GM23338 (cell line): ENCODE measurements at regions not wholly inside any gene's neighbourhood (a gene's known extent, or its start where the extent isn't known, plus 50 kb on each side); places are given as distances from the start of the nearest gene placed in this dataset.

Source experiments
- ATAC-seq: fragments of 200-7000 bp; cut with Tn5 transposase; 3 replicates; pipeline ENCODE4 v1.9.1; 2020
- DNase-seq: peaks from one replicate; pipeline ENCODE4 v3.0.0-alpha.2; 2015; ENCODE audit warnings: low spot score
- H2AFZ ChIP-seq: fragments of 200-600 bp; sonication (generic); 2 replicates; pipeline ENCODE4 v1.8.0; 2016; ENCODE audit warnings: antibody characterized with exemption, mild to moderate bottlenecking, moderate library complexity
- H3F3A ChIP-seq: fragments of 200-600 bp; sonication (generic); replicated peaks from 2 replicates; pipeline ENCODE4 v1.8.0; 2017; ENCODE audit warnings: antibody characterized with exemption, mixed run types, low read depth
- H3K27ac ChIP-seq: fragments of 200-600 bp; sonication (generic); 2 replicates; pipeline ENCODE4 v1.6.1; 2016; ENCODE audit warnings: low read depth
- H3K27me3 ChIP-seq: fragments of 200-600 bp; sonication (generic); 2 replicates; pipeline ENCODE4 v1.8.0; 2016; ENCODE audit warnings: mild to moderate bottlenecking, mixed run types, moderate library complexity; ENCODE audit not compliant: insufficient read depth
- H3K36me3 ChIP-seq: fragments of 200-600 bp; sonication (generic); 2 replicates; pipeline ENCODE4 v1.8.0; 2016; ENCODE audit warnings: mild to moderate bottlenecking; ENCODE audit not compliant: insufficient read depth
- H3K4me1 ChIP-seq: fragments of 200-600 bp; sonication (generic); 2 replicates; pipeline ENCODE4 v1.8.0; 2016; ENCODE audit warnings: mild to moderate bottlenecking, moderate library complexity; ENCODE audit not compliant: insufficient read depth
- H3K4me2 ChIP-seq: fragments of 200-600 bp; sonication (generic); 2 replicates; pipeline ENCODE4 v1.7.1; 2017; ENCODE audit warnings: mixed run types
- H3K4me3 ChIP-seq: fragments of 200-600 bp; sonication (generic); 2 replicates; pipeline ENCODE4 v1.6.1; 2016; ENCODE audit warnings: mixed run types
- H3K79me2 ChIP-seq: fragments of 200-600 bp; sonication (generic); replicated peaks from 2 replicates; pipeline ENCODE4 v1.8.0; 2017; ENCODE audit warnings: mild to moderate bottlenecking; ENCODE audit not compliant: insufficient read depth
- H3K9me2 ChIP-seq: fragments of 200-600 bp; sonication (generic); 2 replicates; pipeline ENCODE4 v1.8.0; 2017; ENCODE audit not compliant: insufficient read depth
- H4K20me1 ChIP-seq: fragments of 200-600 bp; sonication (generic); replicated peaks from 2 replicates; pipeline ENCODE4 v1.8.0; 2017; ENCODE audit warnings: mild to moderate bottlenecking; ENCODE audit not compliant: insufficient read depth
- H3K27ac Mint-ChIP-seq: 2 replicates; pipeline ENCODE4 v1.8.0; 2020; ENCODE audit warnings: inconsistent platforms, mild to moderate bottlenecking, moderate library complexity, mixed read lengths
- H3K27me3 Mint-ChIP-seq: 3 replicates; pipeline ENCODE4 v1.8.0; 2022; ENCODE audit warnings: low read depth, mild to moderate bottlenecking, moderate library complexity, mixed read lengths, inconsistent platforms; ENCODE audit not compliant: insufficient read depth, poor library complexity
- H3K36me3 Mint-ChIP-seq: 3 replicates; pipeline ENCODE4 v1.8.0; 2021; ENCODE audit warnings: low read depth, mild to moderate bottlenecking, inconsistent platforms, moderate library complexity, mixed read lengths
- H3K4me1 Mint-ChIP-seq: 3 replicates; pipeline ENCODE4 v1.8.0; 2020; ENCODE audit warnings: mild to moderate bottlenecking, inconsistent platforms, mixed read lengths
- H3K4me3 Mint-ChIP-seq: 3 replicates; pipeline ENCODE4 v1.8.0; 2021; ENCODE audit warnings: moderate library complexity, mild to moderate bottlenecking, inconsistent platforms, mixed read lengths
- H3K9me3 Mint-ChIP-seq: 3 replicates; pipeline ENCODE4 v1.8.0; 2020; ENCODE audit warnings: moderate library complexity, mild to moderate bottlenecking, inconsistent platforms, mixed read lengths
- CREB1 ChIP-seq: fragments of 250-450 bp; sonication (Bioruptor Pico); IDR thresholded peaks from 2 replicates; pipeline ENCODE4 v1.5.0; 2020; ENCODE audit warnings: low read depth, mild to moderate bottlenecking, moderate library complexity
- ETS1 ChIP-seq: IDR thresholded peaks from 2 replicates; pipeline ENCODE4 v1.6.1; 2016; ENCODE audit warnings: antibody characterized with exemption
- EZH2 ChIP-seq: fragments of 200-600 bp; sonication (generic); IDR thresholded peaks from one replicate; pipeline ENCODE4 v1.8.0; 2017; ENCODE audit warnings: antibody characterized with exemption, mild to moderate bottlenecking, low read depth; ENCODE audit not compliant: unreplicated experiment
- EZH2phosphoT487 ChIP-seq: fragments of 200-600 bp; sonication (generic); IDR thresholded peaks from one replicate; pipeline ENCODE4 v1.8.1; 2018; ENCODE audit warnings: antibody characterized with exemption; ENCODE audit not compliant: unreplicated experiment
- JUNB ChIP-seq: IDR thresholded peaks from one replicate; pipeline ENCODE4 v1.6.1; 2016; ENCODE audit warnings: antibody characterized with exemption; ENCODE audit not compliant: unreplicated experiment
- NANOG ChIP-seq: IDR thresholded peaks from 2 replicates; pipeline ENCODE4 v1.6.1; 2016; ENCODE audit warnings: antibody characterized with exemption, borderline replicate concordance
- STAT1 ChIP-seq: IDR thresholded peaks from one replicate; pipeline ENCODE4 v1.6.1; 2016; ENCODE audit warnings: antibody characterized with exemption; ENCODE audit not compliant: unreplicated experiment
- ZNF114 ChIP-seq: fragments of 250-450 bp; sonication (Bioruptor Pico); IDR thresholded peaks from 2 replicates; pipeline ENCODE4 v1.5.0; 2020; ENCODE audit warnings: mild to moderate bottlenecking, moderate library complexity
- ZNF462 ChIP-seq: fragments of 250-450 bp; sonication (Bioruptor Pico); IDR thresholded peaks from 2 replicates; pipeline ENCODE4 v1.5.0; 2020; ENCODE audit warnings: mild to moderate bottlenecking, moderate library complexity
- TF ChIP-seq, protein P1 (sequence below), 2 experiments: fragments of 200-600 bp in 1 of 2; sonication (generic) in 1 of 2; conservative IDR thresholded peaks; 2 replicates each; pipeline versions ENCODE4 v1.5.1 to v1.6.1; 2016 to 2017; ENCODE audit warnings: antibody characterized with exemption in 2 of 2, low read depth in 2 of 2, mild to moderate bottlenecking in 2 of 2, moderate library complexity in 1 of 2

GRCh38 chr20:22447447-22447778 is 137.0 kb downstream of the FOXA2 start (continued):
- TF ChIP-seq ZNF462 (CRISPR knock-in tag) (no peak), EZH2 (no peak), NANOG (no peak), JUNB (no peak), EZH2phosphoT487 (no peak), STAT1 (no peak), ETS1 (no peak), ZNF114 (no peak), CREB1 (no peak)

DNA sequence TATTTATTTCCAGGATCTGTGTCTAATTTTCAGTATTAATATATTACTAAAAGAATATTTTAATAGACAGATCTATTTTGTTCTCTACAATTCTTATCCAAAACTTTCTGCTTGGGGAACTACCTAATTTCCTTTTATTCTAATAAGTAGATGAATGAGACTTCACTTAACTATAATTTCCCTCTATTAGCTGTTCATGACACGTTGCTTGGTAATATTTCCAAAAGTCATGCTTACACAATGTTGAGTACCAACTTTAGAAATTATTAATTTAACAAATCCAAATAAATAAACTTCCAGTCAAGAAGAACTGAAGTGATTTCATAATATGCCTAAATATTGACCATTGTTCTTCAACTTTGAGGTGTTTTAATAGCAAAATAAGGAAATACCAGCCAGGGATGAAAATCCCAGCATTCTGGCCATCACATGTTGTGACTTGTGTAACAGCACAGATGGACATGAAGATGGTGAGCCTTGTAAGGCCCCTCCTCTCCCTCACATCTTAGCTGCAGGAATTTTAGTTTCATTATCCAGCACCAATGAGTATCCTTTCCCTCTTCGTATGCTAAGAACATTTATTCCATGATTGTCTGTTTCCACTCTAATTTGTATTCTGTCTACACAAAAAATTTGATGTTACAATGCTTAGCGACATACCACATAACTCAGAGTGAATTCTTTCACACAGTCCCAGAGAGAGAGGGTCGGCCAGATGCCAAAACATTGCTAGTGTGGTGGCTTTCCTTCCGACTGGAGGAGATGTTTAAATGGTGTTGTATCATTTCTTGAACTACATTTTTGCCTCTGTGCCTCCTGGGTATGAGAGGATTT is 137.5 kb downstream of the FOXA2 start:
- no peak overlapping the region for H3K27ac Mint-ChIP-seq
- H3K36me3 ChIP-seq = no peaks in the 10 kb centered on the region
- no peaks in the 10 kb centered on the region for H3K4me1 ChIP-seq
- no peaks in the 10 kb centered on the region; the same call in 2 of the 3 replicates for H3K4me1 Mint-ChIP-seq
- ATAC-seq (no peak), DNase-seq (no peak)
- H4K20me1 ChIP-seq = no peaks in the 10 kb centered on the region
- no peak overlapping the region for H2AFZ ChIP-seq
- no peak overlapping the region for H3K4me3 ChIP-seq
- no peak overlapping the region for H3K4me3 Mint-ChIP-seq
- no peaks in the 10 kb centered on the region for H3K9me3 Mint-ChIP-seq
- H3K27me3 Mint-ChIP-seq = no peaks in the 10 kb centered on the region
- H3K79me2 ChIP-seq = no peaks in the 10 kb centered on the region
- no peaks in the 10 kb centered on the region for H3K36me3 Mint-ChIP-seq
- no peak overlapping the region for H3K27ac ChIP-seq
- H3K27me3 ChIP-seq = peaks cover 2% of the 10 kb centered on the region; the same call in 1 of the 2 replicates
- H3K4me2 ChIP-seq = no peak overlapping the region
- H3F3A ChIP-seq = no peaks in the 10 kb centered on the region
- H3K9me2 ChIP-seq = peaks cover 6% of the 10 kb centered on the region; the same call in 1 of the 2 replicates
- no peak for TF ChIP-seq NANOG
- TF ChIP-seq JUNB = no peak
- TF ChIP-seq EZH2phosphoT487 = no peak
- TF ChIP-seq, protein P1, sequence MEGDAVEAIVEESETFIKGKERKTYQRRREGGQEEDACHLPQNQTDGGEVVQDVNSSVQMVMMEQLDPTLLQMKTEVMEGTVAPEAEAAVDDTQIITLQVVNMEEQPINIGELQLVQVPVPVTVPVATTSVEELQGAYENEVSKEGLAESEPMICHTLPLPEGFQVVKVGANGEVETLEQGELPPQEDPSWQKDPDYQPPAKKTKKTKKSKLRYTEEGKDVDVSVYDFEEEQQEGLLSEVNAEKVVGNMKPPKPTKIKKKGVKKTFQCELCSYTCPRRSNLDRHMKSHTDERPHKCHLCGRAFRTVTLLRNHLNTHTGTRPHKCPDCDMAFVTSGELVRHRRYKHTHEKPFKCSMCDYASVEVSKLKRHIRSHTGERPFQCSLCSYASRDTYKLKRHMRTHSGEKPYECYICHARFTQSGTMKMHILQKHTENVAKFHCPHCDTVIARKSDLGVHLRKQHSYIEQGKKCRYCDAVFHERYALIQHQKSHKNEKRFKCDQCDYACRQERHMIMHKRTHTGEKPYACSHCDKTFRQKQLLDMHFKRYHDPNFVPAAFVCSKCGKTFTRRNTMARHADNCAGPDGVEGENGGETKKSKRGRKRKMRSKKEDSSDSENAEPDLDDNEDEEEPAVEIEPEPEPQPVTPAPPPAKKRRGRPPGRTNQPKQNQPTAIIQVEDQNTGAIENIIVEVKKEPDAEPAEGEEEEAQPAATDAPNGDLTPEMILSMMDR (conservative IDR thresholded peaks at IDR 0.05; ENCODE audit: low read depth in 2 of 2) = no peak
- TF ChIP-seq CREB1 = no peak
